HG03135 (cell line): ENCODE measurements at regions not wholly inside any gene's neighbourhood (a gene's known extent, or its start where the extent isn't known, plus 50 kb on each side); places are given as distances from the start of the nearest gene placed in this dataset.
"Not testable (repeated sequence)": the region's sequence is repeated elsewhere in the genome, so short reads cannot be mapped to it uniquely, and the experiment has no call there.

ENCODE experiments used
- ATAC-seq: cut with Tn5 transposase; IDR thresholded peaks from one replicate; pipeline ENCODE4 v1.9.1; 2021; ENCODE audit warnings: mild to moderate bottlenecking, moderate library complexity; ENCODE audit not compliant: unreplicated experiment

DNA sequence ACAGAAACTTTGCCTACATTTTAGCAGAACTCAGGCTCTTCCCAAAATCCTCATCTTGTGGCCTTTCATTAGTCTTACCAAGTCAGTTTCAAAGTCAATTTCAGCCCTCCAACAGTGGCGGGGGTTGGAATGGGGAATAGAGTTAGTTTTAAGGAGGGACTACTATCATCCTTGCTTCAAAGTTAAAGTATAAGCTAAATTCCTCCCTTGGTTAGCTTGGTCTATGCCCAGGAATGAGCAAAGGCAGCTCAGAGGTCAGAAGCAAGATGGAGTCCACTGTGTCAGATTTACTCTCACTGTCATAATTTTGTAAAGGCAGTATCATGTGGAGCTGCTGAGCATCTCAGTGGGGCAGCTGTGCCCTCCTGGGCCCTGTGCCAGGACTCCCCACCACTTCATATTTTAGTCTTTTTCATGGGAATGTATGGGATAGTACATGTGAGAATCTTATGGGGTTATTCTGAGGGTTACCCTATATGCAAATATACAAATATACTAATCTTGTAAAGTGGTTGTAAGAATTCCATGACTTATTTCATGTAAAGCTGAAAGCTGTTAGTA is 145.2 kb upstream of the MMADHC start:
- ATAC-seq, result no peak

- no peak for ATAC-seq
Measured at GRCh38 chr2:149732001-149732685, 144.6 kb upstream of the MMADHC start.

GRCh38 chr2:149731079-149731478 is 143.5 kb upstream of the MMADHC start:
- ATAC-seq, result no peak

GRCh38 chr2:149729586-149729985 is 142.0 kb upstream of the MMADHC start:
- no peak for ATAC-seq

DNA sequence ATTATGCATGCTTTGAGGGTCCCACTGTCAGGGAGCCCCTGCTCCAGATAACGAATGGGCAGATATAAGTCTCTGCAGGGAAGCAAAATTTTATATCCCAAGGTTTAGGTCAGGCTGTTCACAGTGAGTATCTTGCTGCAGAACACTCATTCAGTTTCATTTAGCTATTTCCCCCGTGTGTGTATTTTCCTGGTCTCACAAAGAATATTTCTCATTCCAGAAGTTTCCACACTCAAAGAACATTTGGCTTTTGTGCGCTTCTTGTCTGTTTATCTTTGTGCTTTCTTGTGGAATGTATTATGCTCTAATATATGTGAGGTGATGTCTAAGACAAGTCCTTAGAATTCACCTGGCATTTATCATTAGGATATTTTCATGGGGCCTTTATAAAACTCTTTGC is 140.4 kb upstream of the MMADHC start:
- ATAC-seq, result no peak

GRCh38 chr2:149725234-149725633 is 137.7 kb upstream of the MMADHC start:
- ATAC-seq, result no peak

DNA sequence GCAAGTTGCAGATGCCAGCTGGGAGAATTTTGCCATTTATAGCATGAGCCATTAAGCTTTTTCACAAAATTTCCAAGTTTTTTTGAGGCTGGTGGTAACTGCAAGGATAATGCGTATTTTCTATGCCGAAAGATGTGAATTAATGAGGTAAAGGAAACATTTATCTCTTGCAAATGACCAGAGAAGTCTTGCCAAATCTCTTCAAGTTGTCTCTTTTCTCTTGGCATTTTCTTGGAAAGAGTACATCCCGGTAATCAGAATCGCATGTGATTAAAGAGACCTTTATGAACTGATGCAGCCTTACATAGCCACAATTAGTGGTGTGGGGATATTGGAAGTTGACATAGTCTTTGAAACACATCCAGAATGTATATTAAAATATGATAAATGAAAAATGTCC is 136.5 kb upstream of the MMADHC start:
- no peak for ATAC-seq

GRCh38 chr2:149720615-149721014 is 133.0 kb upstream of the MMADHC start:
- no peak for ATAC-seq

GRCh38 chr2:149719695-149720094 is 132.1 kb upstream of the MMADHC start:
- no peak for ATAC-seq

- no peak for ATAC-seq
Measured at GRCh38 chr2:149716687-149717086, 129.1 kb upstream of the MMADHC start.

- no peak for ATAC-seq
Measured at GRCh38 chr2:149715894-149716293, 128.3 kb upstream of the MMADHC start.

GRCh38 chr2:149715005-149715592 is 127.5 kb upstream of the MMADHC start:
- ATAC-seq, result peak; percentile 69

DNA sequence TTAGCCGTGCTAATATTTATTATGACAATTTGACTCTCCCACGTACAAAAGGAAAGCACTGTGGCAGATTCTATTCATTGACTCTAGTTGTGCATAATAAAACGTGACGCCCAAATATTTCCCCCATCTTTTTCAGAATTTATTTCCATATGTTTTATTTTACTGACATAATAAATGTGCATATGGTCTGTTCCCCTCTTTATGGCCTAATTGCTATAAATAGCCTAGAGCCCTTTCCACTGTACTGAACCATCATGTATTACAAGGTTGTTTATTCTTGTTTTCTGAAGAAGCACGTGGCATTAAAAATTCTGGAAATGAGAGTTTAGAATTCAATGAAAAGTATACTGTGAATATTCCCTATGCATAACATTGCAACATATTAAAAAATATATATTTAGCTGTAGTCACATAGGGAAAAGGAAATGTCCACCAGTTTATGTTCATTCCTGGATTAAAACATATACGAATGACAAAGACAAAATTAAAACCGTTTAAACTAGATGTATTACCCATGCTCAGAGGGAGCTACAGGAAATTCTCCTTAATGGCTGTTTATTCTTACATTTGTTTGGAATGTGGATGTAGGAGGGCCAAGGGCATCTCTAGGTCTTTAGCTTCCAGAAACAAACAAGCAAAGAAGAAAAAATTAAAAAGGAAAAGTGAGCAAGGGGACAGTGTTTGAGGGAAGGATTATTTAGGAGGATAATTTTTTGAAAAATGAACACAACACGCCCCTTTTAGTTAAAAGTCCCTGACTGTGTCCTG is 122.1 kb upstream of the MMADHC start:
- no peak for ATAC-seq

DNA sequence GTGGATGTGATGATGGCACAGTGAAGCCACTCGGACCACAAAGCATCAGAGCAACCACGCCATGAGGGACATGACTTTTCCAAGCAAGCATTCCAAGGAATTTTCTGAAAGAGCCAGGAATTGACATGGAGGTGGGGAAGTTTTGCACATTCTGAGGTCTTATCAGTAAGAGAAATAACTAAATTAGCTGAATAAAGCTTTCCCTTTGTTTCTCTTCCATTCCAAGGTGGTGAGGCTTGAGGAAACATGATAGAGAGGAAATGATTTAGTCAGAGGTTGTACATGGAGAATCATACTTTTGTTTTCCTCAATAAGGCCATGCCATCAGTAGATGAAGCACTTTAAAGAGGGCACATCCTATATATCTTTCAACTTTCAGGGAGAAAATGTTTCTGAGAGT is 115.7 kb upstream of the MMADHC start:
- ATAC-seq, result no peak

GRCh38 chr2:149702571-149702970 is 115.0 kb upstream of the MMADHC start:
- no peak for ATAC-seq

DNA sequence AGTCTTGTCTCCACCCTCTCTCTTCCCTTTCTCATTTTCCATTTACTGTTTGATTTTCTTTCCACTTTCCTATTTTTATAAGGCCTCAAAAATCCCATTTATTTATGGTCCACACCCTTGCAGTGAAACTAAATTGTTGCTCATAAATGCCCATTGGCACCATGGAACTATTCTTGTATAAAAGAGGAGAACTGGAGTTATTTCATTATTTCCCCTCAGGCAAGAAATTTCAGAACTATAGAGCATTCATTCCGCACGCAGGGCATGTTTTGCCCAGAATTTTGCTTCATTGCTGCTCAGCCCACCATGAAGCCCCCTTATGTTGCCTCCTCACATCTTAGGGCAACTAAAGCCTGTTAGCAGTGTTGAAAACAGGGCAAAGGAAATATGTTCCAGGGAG is 113.7 kb upstream of the MMADHC start:
- no peak for ATAC-seq

GRCh38 chr2:149692961-149693396 is 105.4 kb upstream of the MMADHC start:
- no peak for ATAC-seq

DNA sequence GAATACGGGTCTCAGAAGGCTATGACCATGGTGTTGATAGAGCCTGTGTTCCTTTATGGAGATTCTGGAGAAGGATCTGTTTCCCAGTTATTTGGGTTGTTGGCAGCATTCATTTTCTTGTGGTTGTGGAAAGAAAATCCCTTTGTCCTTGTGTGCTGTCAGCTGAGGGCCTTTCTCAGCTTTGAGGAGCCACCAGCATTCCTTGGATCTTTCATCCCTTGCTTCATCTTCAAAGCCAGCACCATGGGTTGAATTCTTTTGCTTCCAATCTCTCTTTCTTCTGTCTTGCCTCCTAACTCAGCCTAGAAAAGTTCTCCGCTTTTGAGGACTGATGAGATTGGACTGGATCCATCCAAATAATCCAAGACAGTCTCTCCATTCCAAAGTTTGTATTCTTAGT is 103.2 kb upstream of the MMADHC start:
- ATAC-seq, result no peak

GRCh38 chr2:149687052-149687427 is 99.5 kb upstream of the MMADHC start:
- ATAC-seq, result no peak

DNA sequence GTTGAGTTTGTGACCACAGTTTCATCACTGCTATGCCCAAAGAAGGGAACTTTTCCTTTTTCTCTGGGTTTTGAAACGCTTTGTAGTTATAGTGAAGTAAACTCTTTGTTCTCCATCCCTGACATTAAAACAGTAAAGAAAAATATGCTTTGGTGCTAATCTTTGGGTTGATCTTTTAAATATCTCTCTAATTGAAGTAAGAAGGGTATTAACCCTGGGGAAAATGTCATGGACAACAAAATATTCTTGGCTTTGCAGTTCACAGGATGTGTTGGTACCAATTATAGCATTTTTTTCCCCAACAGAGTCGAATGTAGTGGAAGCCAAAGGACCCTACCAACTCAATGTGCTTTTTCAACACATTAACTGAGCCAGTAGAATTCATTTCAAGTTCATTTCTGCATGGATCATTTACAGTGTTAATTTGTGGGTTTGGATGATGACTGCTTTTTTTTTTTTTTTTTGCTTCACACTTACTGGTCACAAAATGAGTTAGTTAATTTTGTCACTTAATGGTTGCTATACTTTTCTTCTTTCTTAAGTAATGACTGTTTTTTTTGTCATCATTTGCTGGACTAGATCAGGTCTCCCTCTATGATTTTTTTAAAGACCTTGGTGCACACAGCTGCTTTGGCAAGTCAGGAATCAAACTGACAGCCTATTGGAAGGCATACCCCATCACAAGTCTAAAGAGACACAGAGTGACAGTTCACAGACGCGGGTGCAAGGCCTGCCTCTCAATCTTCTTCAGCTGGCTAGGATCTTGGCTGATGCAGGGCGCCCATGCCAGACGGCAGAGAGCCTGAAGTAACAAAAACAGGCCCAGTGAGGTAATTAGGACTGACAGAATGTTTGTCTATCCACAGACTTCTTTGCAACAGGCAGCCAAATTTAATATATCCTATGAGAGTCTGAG is 98.8 kb upstream of the MMADHC start:
- no peak for ATAC-seq

DNA sequence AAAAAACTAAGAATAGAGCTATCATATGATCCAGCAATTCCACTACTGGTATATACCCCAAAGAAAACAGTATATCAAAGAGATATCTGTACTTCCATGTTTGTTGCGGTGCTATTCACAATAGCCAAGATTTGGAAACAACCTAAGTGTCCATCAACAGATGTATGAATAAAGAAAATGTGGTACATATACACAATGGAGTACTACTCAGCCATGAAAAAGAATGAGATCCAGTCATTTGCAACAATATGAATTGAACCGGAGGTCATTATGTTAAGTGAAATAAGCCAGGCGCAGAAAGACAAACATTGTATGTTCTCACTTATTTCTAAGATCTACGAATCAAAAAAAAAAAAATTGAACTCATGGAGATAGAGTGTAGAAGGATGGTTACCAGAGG is 97.8 kb upstream of the MMADHC start:
- ATAC-seq, result not testable (repeated sequence)
